Mammary epithelial cell (primary cell): ENCODE measurements at regions not wholly inside any gene's neighbourhood (a gene's known extent, or its start where the extent isn't known, plus 50 kb on each side); places are given as distances from the start of the nearest gene placed in this dataset.

Experiments
- CTCF ChIP-seq, 2 donors: IDR thresholded peaks in 1 of 2; conservative IDR thresholded peaks in 1 of 2; 2 replicates each; pipeline ENCODE4 v1.5.1; 2011 to 2012; ENCODE audit warnings: inconsistent platforms in 2 of 2, low read length in 2 of 2, mild to moderate bottlenecking in 2 of 2, control low read depth in 1 of 2, low read depth in 1 of 2; ENCODE audit not compliant: insufficient read depth in 1 of 2; ENCODE audit errors: extremely low read depth in 1 of 2
- EZH2 ChIP-seq: IDR thresholded peaks from 2 replicates; pipeline ENCODE4 v1.6.1; 2012; ENCODE audit warnings: low read length, inconsistent platforms, borderline replicate concordance

- TF ChIP-seq CTCF (conservative IDR thresholded peaks at IDR 0.05 in 1 of 2, IDR thresholded peaks at IDR 0.05 in 1 of 2; ENCODE audit: extremely low read depth in 1 of 2, insufficient read depth in 1 of 2, low read depth in 1 of 2, low read length in 2 of 2) (no peak), EZH2 (no peak)
Observed at GRCh38 chr10:30762620-30763019, 133.1 kb upstream of the LYZL2 start.
